ENCODE measurements at regions not wholly inside any gene's neighbourhood (a gene's known extent, or its start where the extent isn't known, plus 50 kb on each side); places are given as distances from the start of the nearest gene placed in this dataset.

DNA sequence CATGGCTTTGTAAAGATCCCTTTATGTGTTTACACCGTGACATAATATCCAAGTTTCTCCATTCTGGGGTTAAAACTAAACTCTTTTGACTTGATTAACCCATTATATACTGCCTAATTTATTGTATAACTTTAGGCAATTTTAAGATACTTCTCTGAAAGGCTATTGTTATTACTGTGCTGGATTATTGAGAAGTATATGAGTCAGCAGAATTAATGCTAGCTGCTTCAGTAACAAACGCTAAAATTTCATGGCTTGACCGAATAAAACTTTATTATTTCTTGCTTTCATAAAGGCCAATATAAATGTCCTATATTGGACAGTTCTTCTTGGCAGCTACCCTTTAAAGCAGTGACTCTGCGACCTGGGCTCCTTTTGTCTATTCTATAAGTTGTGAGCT, 853.9 kb downstream of the SORCS3 start:
- no peak for DNase-seq

DNA sequence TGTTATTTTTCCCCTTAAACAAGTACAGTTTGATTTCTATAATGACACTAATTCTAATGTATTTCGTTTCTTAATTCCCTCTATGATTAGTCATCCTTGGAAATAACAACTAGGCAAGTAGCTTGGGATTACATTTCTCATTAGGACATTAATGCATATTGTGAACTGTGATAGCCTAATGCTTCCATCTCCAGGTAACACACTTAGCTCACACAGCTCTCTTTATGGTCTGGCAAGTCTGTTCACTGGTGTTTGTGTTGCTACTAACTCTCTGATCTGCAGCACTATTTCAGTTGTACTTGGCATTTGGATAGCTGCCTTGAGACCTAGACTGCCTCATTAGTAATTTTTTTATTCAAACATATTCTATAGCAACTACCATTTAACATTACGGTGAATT, 853.2 kb downstream of the SORCS3 start:
- DNase-seq: no peak

DNA sequence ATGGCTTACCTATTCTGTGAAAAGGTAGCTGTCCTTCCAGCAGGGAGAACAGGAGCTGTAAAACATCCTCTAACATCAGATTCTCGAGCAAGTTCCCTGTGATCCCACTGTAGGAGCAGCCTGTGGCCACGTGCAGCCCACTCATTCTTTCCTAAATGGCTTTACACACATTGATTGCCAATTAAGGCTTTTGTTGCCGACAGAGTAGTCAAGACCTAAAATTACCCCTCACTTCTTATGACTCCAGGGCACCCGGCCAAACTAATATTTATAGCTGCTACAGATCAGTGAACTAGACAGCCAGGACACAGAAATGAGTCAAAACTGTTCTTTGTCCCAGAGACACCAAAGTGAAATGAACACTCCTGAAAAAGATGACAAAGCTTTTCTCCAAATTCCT, 832.1 kb downstream of the SORCS3 start:
- DNase-seq: no peak

DNA sequence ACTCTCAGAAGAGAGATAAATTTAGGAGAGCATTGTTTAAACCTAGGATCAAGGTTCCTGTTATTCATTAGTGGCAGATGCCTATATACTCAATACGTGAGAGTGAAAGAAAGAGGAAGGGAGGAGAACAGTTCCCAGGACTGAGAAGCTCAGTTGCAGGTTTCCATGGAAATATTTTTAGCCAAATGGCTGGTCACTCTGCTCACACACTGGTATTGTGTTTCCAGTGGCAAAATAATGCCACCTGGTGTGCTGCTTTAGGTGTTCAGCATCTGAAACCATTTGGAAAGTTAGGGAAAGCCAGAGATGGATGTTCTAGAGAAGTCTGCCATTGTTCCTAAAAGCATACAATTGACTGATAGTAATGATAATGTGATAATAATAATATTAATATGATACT, 827.7 kb downstream of the SORCS3 start:
- no peak for DNase-seq

DNA sequence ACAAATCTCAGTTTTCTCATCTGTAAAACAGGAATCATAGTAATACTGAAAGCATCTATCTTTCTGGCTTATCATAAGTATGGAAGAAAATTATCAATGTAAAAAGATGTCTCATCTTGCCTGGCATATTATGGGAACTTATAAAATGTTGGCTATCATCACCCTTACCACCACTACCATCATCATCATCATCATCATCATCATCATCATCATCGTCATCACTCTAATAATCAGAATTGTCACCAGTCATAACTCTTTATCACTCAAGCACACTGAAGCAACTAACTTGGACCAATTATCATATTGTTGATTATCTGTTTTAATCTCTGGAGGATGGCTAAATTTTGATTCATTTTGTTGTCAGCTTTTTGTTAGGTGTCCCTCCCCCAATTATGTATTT, 825.4 kb downstream of the SORCS3 start:
- no peak for DNase-seq

DNA sequence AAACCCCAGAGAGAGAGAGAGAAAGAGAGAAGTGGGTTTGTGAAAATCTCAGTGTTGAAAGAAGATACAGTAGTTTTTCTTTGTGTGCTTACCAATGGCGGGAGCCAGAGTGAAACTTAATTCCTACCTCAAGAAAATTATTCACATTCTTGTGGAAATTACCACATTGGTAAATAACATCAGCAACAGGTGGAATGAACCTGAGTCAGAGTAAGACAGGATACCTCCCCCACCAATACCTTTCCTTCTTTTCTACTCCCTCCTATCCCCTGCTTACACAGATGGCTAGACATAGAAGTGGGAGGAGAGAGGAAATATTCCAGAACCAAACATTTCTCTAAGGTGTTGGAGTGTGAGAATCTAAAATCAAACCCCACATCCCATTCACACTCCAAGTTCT, 793.9 kb downstream of the SORCS3 start:
- DNase-seq: no peak

DNA sequence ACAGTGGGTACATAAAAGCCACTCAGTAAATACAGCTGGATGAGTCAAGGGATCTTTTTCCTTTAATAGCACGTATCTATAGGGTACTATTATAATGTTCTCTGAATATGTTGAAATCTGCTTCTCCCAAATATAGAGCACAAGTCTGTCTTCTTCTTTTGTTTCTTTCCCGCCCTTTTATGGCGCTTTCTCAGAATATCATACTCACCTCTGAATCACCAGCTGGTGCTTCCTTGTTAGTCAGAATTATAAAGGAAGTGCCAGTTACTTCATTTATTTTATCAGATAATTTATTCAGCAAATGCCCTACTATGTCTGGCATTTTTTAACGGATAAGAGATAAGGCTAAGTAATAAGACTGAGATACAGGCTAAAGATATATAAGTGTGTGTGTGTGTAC, 772.9 kb downstream of the SORCS3 start:
- no peak for DNase-seq

DNA sequence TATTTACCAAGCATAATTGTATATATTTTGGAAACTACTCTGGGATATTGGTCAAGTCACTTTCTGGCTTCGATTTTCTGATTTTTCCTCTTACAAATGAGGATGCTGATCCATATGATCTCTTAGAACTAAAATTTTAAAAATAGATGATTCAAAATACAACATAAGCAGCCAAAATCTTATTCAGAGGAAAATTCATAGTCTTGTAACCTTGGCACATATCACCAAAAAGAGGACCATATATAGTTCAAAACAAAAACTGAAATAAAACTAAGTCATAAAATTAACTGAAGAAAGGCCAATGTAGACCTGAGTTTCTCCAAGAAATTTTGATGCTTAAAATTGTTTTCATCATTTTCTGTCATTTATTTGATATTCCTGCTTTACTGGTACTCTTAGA, 768.3 kb downstream of the SORCS3 start:
- no peak for DNase-seq

DNA sequence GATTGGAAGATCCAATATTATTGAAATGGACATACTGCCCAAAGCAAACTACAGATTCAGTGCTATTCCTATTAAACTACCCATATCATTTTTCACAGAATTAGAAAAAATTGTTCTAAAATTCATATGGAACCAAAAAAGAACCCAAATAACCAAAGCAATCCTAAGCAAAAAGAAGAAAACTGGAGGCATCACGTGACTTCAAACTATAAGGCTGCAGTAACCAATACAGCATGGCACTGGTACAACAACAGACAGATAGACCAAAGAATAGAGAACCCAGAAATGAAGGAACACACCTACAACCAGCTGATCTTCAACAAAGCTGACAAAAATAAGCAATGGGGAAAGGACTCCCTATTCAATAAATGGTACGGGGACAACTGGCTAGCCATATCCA, 765.4 kb downstream of the SORCS3 start:
- no peak for DNase-seq

DNA sequence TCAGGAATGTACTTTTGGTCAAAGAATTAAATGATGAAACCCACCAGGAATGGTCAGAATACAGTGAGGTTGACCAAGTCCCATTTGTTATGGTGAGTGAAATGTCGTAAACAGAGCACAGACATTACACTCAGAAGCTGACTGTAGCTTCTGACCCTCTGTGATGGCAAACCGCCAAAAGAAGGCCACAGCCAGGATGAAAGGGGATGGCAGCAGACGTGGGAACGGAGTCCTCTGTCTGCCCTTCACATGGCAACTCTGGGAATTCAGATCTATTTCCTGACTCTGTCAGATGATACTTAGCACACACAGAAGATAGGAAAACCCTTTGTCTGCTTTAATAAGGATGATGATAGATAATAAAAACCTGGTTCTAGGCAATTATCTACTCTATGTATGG, 757.1 kb downstream of the SORCS3 start:
- no peak for DNase-seq

DNA sequence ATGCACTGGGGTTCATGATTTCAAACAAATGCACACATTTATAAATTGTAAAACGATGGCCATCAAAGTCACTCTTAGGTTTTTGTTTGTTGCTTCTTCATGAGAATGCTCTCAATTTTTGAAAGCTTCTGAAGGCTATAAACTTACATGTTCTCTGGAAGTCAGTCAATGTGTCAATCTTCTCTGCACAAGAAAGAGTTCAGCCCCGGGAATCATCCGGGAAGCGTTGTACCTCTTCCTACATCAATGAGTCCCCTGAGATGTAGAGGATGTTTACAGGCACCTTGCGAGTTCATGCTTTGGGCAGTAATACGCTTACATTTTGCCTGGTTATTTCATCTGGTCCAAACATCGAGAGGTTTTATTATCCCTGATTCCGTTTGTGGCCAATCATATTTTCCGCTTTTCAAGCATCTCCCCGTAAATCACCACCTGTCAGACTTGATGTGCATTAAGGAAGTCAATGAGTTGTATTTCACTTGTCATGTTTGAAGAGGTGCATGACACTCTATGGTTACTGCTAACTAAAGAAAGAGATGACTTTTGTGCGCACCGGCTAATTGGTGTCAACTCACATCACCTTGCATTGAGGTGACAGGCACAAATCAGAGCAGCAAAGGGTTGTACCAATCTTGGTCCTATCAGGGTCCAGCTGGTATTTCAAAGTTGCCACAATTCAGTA, 750.7 kb downstream of the SORCS3 start:
- DNase-seq: no peak

DNA sequence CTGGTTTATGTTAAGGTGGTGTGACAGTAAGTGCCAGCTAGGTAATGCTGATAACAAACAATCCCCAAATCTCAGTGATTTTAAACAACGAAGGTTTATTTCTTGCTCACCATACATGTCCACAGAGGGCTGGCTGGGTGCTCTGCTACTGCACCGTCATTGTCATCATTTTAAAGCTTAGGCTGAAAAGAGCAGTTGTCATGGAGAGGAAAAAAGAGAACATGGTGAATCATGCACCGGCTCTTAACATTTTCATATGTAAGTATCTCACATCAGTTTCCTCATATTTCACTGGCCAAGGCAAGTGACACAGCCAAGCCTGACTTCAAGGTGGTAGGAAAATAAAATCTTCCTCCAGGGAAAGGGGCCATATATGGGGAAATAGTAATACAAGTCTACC, 746.9 kb downstream of the SORCS3 start:
- no peak for DNase-seq

DNA sequence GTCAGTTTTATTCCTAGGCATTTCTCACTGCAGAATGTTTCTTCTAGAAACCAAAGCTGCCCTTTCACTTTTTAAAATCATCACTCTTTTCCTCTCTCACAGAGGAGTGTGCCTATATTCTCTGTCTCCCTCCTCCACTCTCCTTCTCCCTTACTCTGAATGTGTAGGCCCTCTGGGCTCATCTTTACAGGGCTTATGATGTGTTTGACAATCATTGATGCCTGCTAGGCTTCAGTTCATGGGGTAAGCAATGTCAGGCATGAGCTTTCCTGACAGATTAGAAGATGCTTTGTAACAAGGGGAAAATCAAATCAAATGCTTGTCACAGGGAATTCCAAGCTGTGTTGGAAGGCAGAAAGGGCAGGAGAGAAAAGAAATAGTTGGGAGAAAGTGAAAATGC, 742.9 kb downstream of the SORCS3 start:
- DNase-seq: no peak

DNA sequence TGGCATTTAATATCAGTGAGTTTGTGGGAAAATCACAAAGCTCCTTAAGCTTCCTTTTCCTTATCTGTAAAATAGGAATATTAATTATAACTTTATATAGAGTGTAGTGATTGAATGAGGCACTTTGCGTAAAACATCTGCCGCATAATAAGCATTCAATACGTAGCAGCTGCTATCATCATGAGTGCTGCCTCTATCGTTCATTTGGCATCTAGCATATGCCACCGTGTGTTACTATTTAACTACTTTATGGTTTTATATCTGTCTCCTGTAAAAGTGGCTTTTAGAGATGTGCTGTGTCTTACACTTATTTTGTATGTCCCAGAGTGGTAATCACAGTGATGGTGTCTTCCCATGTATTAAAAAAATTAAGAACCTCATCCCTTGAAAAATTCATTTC, 729.6 kb downstream of the SORCS3 start:
- DNase-seq: no peak

DNA sequence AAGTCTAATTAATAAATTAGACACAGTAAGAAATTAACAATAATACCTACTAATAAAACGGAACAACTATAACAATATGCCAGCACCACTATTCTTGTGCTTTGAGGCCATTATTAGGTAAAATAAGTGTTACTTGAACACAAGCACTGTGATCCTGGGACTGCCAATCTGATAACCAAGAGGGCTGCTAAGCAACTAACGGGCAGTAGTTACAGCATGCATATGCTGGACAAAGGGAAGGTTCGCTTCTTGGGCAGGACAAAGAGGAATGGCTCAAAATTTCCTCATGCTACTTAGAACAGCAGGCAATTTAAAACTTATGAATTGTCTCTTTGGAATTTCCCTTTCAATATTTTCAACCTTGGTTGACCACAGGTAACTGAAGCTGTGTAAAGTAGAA, 718.6 kb downstream of the SORCS3 start:
- no peak for DNase-seq

DNA sequence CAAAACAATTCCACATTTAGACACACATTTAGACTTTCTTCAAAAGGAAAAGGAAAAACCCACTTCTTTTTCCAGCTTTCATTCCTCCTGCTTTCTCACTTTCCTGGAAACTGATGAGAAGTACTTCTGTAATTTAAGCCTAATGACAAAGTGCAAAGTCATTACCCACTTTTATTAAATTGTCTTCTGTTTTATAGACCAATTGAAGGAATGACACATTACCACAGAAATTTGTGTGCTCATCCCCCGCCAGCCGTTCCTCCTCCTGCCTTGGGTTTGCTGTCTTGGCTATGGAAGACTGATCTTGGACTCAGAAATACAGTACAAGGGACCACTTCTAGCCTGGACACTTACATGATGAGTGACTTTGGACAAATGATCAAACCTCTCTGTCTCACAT, 717.8 kb downstream of the SORCS3 start:
- no peak for DNase-seq

DNA sequence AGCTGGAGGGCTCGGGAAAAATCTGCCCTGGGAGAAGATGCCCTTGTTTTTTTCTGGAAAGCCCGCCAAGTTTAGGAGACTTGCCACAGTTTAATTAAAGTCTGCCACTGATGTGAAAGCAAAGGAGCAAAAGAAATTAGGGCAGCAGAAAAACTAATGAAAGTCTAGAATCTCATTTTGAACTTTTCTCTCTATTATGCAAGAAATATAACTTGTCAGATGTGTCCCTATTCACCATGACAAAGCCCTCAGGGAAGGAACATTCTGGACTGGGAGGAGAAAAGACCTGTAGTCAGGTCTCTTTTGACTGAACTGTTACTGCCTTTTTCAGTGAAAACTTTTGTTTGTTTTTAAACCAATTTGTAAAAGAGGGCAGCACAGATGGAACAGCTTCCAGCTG, 715.5 kb downstream of the SORCS3 start:
- DNase-seq: no peak

DNA sequence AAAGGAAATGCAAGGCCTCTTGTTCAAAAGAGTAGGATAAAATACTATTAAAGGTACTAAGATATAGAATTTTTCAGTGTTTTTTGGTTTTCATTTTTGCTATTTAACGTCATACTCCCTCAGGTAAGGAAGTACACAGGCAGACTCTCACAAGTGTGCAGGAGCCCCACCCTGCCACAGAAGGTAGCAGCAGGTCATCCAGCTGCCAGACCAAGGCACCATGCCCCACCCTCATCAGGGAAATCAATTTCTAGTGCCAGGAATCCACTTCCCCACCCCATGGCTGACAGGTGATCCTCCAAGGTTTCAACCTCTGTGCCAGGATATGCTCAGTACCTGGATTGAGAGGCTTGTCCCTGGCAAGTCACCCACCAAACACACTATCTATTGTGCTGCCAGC, 712.9 kb downstream of the SORCS3 start:
- no peak for DNase-seq

DNA sequence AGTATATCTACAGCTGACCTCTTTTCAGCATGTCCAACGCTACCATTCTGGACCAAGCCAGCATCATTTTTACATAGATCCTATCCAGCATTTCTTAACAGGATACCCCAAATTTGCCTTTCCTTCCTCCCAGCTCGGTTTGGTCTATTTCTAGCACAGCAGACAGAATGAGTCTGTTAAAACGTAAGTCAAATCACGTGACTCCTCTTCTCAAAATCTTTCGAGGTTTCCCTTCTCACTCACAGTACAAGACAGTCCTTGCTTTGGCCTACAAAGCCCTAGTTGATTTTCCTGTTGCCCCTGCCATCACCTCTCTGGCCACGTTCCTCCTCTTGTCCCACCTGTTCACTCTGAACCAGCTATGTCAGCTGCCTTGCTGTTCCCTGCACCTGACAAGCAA, 711.7 kb downstream of the SORCS3 start:
- DNase-seq: no peak

DNA sequence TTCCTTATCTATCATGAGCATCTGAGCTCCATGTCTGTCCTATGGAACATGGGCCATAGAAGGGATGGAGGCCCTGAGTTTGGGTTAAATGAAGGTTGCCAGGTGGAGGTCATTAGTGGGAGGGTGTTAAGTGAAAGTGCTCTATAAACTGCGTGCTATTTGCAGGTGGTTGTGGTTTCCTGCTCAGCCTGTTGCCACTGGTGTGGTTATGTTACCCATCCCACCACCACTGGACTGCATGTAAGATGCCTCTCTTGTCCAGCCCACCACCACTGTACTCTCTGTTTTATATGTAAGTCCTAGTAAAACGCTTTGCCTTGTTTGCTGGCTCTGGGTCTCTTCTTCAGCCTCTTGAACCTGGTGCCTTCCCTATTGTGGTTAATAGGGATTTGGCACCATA, 711.2 kb downstream of the SORCS3 start:
- no peak for DNase-seq

DNA sequence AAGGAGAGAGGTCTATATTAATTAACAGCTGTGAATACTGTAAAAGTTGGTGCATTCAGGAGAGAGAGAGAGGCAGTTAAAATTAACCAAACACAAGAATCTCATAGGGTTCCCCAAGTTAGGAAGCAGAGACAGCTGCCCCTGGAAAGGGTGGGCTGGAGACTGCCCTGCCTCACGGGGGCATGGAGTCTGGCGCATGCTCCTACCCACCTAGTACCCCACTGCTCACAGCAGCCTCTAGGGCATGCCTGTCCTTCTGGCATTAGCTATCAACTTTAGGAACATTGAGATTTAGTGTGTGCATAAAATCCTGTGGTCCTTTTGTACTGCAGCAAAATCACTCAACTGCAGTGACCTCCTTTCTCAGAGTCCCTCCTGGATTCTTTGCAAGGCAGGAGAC, 710.1 kb downstream of the SORCS3 start:
- DNase-seq: no peak

DNA sequence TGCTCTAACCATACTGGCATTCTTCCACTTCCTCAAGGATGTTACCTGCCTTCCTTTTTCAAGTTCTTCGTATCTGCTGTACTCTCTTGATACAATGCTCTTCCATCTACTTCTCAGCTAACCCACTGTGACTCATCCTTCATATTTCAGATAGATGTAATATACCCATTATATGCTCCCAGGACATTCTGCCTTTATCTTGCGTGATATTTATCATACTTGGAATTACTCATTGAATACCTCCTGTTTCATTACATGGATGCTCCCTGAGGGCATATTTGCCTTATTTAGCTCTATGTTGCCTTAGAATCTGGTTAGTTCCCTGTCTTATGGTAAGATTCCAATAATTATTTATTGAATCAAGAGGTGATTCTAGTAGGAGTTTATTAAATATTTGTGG, 706.4 kb downstream of the SORCS3 start:
- no peak for DNase-seq

DNA sequence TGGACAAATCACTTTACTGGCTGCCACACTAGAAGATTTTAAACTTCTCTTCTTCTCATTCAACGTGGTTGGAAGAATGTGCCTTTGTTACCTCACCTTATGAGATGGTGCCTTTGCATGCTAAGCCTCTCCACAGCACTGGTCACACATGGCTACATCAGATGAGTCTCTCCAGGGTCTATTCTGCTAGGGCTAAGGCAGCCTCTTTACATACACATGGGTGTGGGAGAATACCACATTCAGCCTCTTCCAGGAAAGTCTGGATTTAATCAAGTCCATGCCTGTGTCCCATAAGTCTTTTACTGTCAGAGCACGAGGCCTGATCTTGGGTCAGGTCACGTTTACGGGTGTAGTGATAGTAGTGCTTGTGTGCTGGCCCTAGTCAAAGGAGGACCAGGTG, 701.5 kb downstream of the SORCS3 start:
- no peak for DNase-seq

DNA sequence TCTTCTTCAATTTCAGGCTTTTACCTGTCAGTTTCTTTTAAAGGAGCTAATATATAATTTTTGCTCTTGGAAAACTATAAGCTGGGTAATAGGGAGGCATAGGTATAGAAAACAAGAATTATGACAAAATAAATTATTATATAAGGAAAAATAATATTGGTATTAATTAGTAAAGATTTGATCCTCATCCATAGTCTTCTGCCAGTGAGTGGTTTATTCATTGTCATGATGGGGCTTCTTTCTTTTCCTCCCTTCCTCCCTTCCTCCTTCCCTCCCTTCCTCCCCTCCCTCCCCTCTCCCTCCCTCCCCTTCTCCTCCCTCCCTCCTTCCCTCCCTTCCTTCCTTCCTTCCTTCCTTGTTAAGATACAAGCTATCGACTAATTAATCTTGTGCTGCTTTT, 698.6 kb downstream of the SORCS3 start:
- DNase-seq: no peak

DNA sequence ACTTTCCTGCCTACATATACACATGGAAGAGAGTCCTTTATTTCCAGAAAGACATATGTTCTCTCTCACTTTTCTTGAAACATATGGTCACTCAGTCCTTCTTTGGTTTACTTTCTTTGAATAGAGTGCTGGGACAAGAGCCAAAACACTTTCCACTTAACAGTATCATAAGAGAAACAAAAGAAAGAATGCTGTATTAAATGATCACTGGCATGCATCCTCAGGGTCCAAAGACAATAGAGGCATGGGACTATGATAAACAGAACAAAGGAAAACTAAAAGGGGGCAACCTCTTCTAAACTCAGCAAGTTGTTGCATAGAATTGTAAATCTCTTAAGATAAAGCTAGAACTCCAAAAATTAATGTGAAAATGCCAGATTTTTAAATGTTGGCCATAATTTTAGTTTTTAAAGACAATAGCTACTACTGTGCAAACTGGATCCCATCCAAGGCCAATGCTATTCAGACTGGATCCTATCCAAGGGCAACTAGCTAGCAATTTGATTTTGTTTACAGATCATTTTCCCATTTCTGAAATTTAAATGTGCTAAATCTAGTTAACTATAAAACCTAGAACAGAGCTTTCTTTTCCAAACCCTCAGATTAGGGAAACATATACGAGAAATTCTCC, 687.5 kb downstream of the SORCS3 start:
- DNase-seq: no peak
